B cell (primary cell): ENCODE measurements at regions not wholly inside any gene's neighbourhood (a gene's known extent, or its start where the extent isn't known, plus 50 kb on each side); places are given as distances from the start of the nearest gene placed in this dataset.

Experiments
- ATAC-seq: fragments of 200-7000 bp; cut with Tn5 transposase; one replicate; pipeline ENCODE4 v1.10.0; 2021; ENCODE audit warnings: low read depth, mild to moderate bottlenecking, moderate number of reproducible peaks, moderate library complexity
- CTCF ChIA-PET: fragments of 350-600 bp; sonication (Branson Sonifier 250); formaldehyde crosslinking; loops from one replicate; lab custom pipeline; 2021; ENCODE audit warnings: antibody characterized with exemption, inconsistent platforms; lab: Charles Lee
- POLR2A ChIA-PET: fragments of 350-600 bp; sonication (Branson Sonifier 250); formaldehyde crosslinking; loops from one replicate; lab custom pipeline; 2021; ENCODE audit warnings: antibody characterized with exemption; lab: Charles Lee
- DNase-seq: peaks from one replicate; pipeline ENCODE4 v3.0.0; 2013
- H2AFZ ChIP-seq: 2 replicates; pipeline ENCODE4 v1.6.1; 2012; ENCODE audit warnings: mild to moderate bottlenecking, low read depth, low read length; ENCODE audit not compliant: insufficient read depth, poor library complexity, severe bottlenecking
- H3K27ac ChIP-seq, 2 donors: 1 replicate in 1 of 2; 2 replicates in 1 of 2; pipeline ENCODE4 v1.5.1; 2012 to 2013; ENCODE audit warnings: low read length in 2 of 2, mild to moderate bottlenecking in 2 of 2, moderate library complexity in 1 of 2
- H3K27me3 ChIP-seq, 4 experiments: fragments of 200-600 bp in 1 of 4; sonication (generic) in 1 of 4; replicated peaks in 1 of 4; 1 replicate in 2 of 4; 2 replicates in 2 of 4; pipeline versions ENCODE4 v1.6.1 to v1.7.0; 2013 to 2016; ENCODE audit warnings: low read length in 3 of 4, mild to moderate bottlenecking in 2 of 4, mixed read lengths in 1 of 4, moderate library complexity in 1 of 4; ENCODE audit not compliant: insufficient read depth in 4 of 4, control insufficient read depth in 3 of 4; ENCODE audit errors: control extremely low read depth in 1 of 4
- H3K36me3 ChIP-seq, 2 experiments: replicated peaks in 1 of 2; 1 replicate in 1 of 2; 2 replicates in 1 of 2; pipeline versions ENCODE4 v1.6.1 to v1.7.1; 2013; ENCODE audit warnings: low read length in 1 of 2; ENCODE audit not compliant: insufficient read depth in 2 of 2, control insufficient read depth in 1 of 2; ENCODE audit errors: control extremely low read depth in 1 of 2, extremely low read depth in 1 of 2
- H3K4me1 ChIP-seq, 2 donors: fragments of 200-600 bp in 1 of 2; sonication (generic) in 1 of 2; 1 replicate in 1 of 2; 2 replicates in 1 of 2; pipeline versions ENCODE4 v1.5.1 to v1.6.1; 2013 to 2017; ENCODE audit warnings: low read length in 2 of 2; ENCODE audit not compliant: control insufficient read depth in 2 of 2, insufficient read depth in 2 of 2
- H3K4me2 ChIP-seq: replicated peaks from 2 replicates; pipeline ENCODE3; 2012; ENCODE audit warnings: mild to moderate bottlenecking, low read depth, low read length; ENCODE audit not compliant: poor library complexity, severe bottlenecking
- H3K4me3 ChIP-seq, 5 experiments: fragments of 200-600 bp in 1 of 5; sonication (generic) in 1 of 5; 1 replicate in 3 of 5; 2 replicates in 2 of 5; pipeline versions ENCODE4 v1.5.1 to v1.7.0; 2011 to 2016; ENCODE audit warnings: low read length in 4 of 5, mild to moderate bottlenecking in 4 of 5, low read depth in 2 of 5, control low read depth in 1 of 5, moderate library complexity in 1 of 5; ENCODE audit not compliant: insufficient read depth in 1 of 5; ENCODE audit errors: control extremely low read depth in 1 of 5, extremely low read depth in 1 of 5
- H3K79me2 ChIP-seq: fragments of 200-600 bp; sonication (generic); one replicate; pipeline ENCODE4 v1.6.0; 2016; ENCODE audit warnings: low read length; ENCODE audit not compliant: control insufficient read depth, insufficient read depth
- H3K9ac ChIP-seq: fragments of 200-600 bp; sonication (generic); 2 replicates; pipeline ENCODE4 v1.6.1; 2017; ENCODE audit warnings: mild to moderate bottlenecking, low read length, moderate library complexity
- H3K9me3 ChIP-seq, 3 donors: one replicate each; pipeline versions ENCODE4 v1.6.1 to v1.7.1; 2013; ENCODE audit warnings: low read length in 2 of 3; ENCODE audit not compliant: control insufficient read depth in 2 of 3, insufficient read depth in 1 of 3; ENCODE audit errors: control extremely low read depth in 1 of 3
- H4K20me1 ChIP-seq: 2 replicates; pipeline ENCODE4 v1.6.0; 2012; ENCODE audit warnings: mild to moderate bottlenecking, low read length; ENCODE audit not compliant: insufficient read depth, control insufficient read depth, poor library complexity, severe bottlenecking
- H3K27ac Mint-ChIP-seq: one replicate; pipeline ENCODE4 v1.8.0; 2021; ENCODE audit warnings: mixed read lengths
- H3K27me3 Mint-ChIP-seq: one replicate; pipeline ENCODE4 v1.8.0; 2021; ENCODE audit warnings: mixed read lengths
- H3K4me1 Mint-ChIP-seq: one replicate; pipeline ENCODE4 v1.8.0; 2021; ENCODE audit warnings: mixed read lengths
- H3K4me3 Mint-ChIP-seq: one replicate; pipeline ENCODE4 v1.8.0; 2021; ENCODE audit warnings: mixed read lengths
- H3K9me3 Mint-ChIP-seq: one replicate; pipeline ENCODE4 v1.8.0; 2022; ENCODE audit warnings: mixed read lengths; ENCODE audit not compliant: insufficient read depth
- CTCF ChIP-seq: fragments of 200-600 bp; IDR thresholded peaks from one replicate; pipeline ENCODE4 v1.8.0; 2022; ENCODE audit warnings: antibody characterized with exemption, mild to moderate bottlenecking
- EZH2 ChIP-seq: IDR thresholded peaks from 2 replicates; pipeline ENCODE4 v1.6.1; 2012; ENCODE audit warnings: borderline replicate concordance, low read depth, mild to moderate bottlenecking, moderate library complexity, low read length; ENCODE audit not compliant: insufficient read depth, poor library complexity, severe bottlenecking
- WGBS: methylation state at CpG from one replicate; pipeline ENCODE4 v1.1.5; 2013; ENCODE audit warnings: missing lambda C conversion rate; ENCODE audit not compliant: insufficient coverage; 5-methylcytosine and 5-hydroxymethylcytosine counted together
- intact Hi-C: fragments of 100-400 bp; cut with micrococcal nuclease; formaldehyde crosslinking; loops from one replicate; pipeline ENCODE4 v1.10.0; 2022

- CTCF ChIA-PET, result no interaction called here
- no peak overlapping the region for H2AFZ ChIP-seq
- no peak overlapping the region for H3K27ac ChIP-seq
- no peak for DNase-seq
- H3K4me1 ChIP-seq, result no peaks in the 10 kb centered on the region
- H3K79me2 ChIP-seq, result no peaks in the 10 kb centered on the region
- no peak for TF ChIP-seq EZH2
- H3K4me2 ChIP-seq, result no peak overlapping the region
- POLR2A ChIA-PET, result no interaction called here
- Mint-ChIP-seq H3K27me3 (no peaks in the 10 kb centered on the region), H3K9me3 (no peaks in the 10 kb centered on the region), H3K4me1 (no peaks in the 10 kb centered on the region), H3K27ac (no peak overlapping the region), H3K4me3 (no peak overlapping the region)
- WGBS, result 70% methylated on average over 2 of the region's 2 CpGs
- ATAC-seq, result no peak
- peaks cover 0 to 5% (median 0%) of the 10 kb centered on the region in 3 donors for H3K9me3 ChIP-seq
- H3K27me3 ChIP-seq, result no peaks in the 10 kb centered on the region
- no peak overlapping the region for H3K9ac ChIP-seq
- H3K4me3 ChIP-seq, result no peak overlapping the region
- no peaks in the 10 kb centered on the region for H4K20me1 ChIP-seq
- H3K36me3 ChIP-seq, result no peaks in the 10 kb centered on the region
- intact Hi-C loops, result no loop called here
Measured at GRCh38 chr3:28699283-28699682, 350.7 kb upstream of the AZI2 start.

GRCh38 chr3:28700728-28701127 is 352.1 kb upstream of the AZI2 start:
- Histone ChIP-seq H3K9ac (no peak overlapping the region), H3K27me3 (no peaks in the 10 kb centered on the region), H4K20me1 (no peaks in the 10 kb centered on the region), H3K4me2 (no peak overlapping the region), H3K27ac (no peak overlapping the region), H3K9me3 (peaks cover 0 to 5% (median 0%) of the 10 kb centered on the region in 3 donors), H3K79me2 (no peaks in the 10 kb centered on the region), H3K36me3 (no peaks in the 10 kb centered on the region), H2AFZ (no peak overlapping the region), H3K4me3 (no peak overlapping the region), H3K4me1 (no peaks in the 10 kb centered on the region)
- ATAC-seq (no peak), DNase-seq (no peak)
- POLR2A ChIA-PET, result no interaction called here
- Mint-ChIP-seq H3K27ac (no peak overlapping the region), H3K4me3 (no peak overlapping the region), H3K27me3 (no peaks in the 10 kb centered on the region), H3K9me3 (no peaks in the 10 kb centered on the region), H3K4me1 (no peaks in the 10 kb centered on the region)
- CTCF ChIA-PET, result no interaction called here
- WGBS, result 91% methylated on average over 5 of the region's 5 CpGs
- TF ChIP-seq EZH2 (no peak), CTCF (no peak)
- intact Hi-C loops, result no loop called here
